HG02763 (cell line): ENCODE measurements at regions not wholly inside any gene's neighbourhood (a gene's known extent, or its start where the extent isn't known, plus 50 kb on each side); places are given as distances from the start of the nearest gene placed in this dataset.

Source experiments
- ATAC-seq: cut with Tn5 transposase; IDR thresholded peaks from one replicate; pipeline ENCODE4 v1.9.1; 2021; ENCODE audit warnings: mild to moderate bottlenecking, moderate library complexity; ENCODE audit not compliant: unreplicated experiment

DNA sequence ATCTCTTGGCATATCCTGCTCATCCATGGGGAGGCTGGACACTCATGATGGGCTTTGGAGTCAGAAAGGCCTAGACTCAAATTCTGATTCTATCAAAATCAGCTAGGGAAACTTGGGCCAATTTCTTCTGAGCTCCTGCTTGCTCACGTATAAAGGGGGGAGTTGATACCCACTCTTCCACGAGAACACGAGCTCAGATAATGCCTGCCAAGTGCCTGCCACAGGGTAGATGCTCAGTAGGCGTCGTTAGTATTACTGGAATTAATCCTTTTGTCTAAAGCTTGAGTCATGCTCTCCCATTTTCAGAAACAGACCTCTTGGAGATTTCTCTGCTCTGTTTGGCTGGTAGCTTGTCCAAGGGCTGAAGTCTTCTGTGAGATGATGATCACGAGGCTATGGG, 238.3 kb upstream of the MVB12B start:
- ATAC-seq = no peak

DNA sequence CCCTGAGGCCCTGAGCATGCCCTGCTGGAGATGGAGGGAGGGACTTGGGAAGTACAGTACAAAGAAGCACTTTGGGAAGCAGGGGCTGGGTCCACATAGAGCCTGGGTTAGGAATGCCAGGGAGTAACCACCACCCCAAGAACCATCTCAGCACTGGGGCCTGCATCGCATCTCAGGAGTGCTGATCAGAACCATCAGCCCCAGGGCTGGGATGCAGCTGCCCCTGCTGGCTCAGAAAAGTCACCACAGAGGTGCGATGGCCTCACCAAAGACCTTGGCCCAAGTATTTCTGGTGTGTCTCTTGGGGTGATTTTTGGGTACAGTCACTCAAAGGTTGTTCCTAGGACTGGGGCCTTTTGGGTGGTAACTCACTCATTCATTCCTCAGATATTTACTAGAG, 236.8 kb upstream of the MVB12B start:
- no peak for ATAC-seq

DNA sequence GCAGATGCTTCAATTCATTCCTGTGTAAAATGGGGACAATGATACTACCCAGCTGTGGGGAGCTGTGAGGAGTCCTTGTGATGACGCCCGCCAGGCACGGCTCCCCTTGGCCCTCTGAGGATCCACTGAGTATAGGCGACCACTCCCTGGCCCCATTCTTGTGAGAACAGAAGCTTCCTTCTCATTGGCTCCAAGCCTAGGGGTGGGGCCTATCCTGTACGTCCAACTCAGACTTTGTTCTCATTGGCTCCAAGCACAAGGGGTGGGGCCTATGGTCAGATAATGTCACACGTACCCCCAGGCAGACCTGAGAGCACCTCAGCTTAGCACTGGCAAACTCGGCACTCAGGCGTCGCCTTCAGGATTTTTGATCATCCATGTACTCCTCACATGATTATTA, 232.9 kb upstream of the MVB12B start:
- ATAC-seq = no peak

DNA sequence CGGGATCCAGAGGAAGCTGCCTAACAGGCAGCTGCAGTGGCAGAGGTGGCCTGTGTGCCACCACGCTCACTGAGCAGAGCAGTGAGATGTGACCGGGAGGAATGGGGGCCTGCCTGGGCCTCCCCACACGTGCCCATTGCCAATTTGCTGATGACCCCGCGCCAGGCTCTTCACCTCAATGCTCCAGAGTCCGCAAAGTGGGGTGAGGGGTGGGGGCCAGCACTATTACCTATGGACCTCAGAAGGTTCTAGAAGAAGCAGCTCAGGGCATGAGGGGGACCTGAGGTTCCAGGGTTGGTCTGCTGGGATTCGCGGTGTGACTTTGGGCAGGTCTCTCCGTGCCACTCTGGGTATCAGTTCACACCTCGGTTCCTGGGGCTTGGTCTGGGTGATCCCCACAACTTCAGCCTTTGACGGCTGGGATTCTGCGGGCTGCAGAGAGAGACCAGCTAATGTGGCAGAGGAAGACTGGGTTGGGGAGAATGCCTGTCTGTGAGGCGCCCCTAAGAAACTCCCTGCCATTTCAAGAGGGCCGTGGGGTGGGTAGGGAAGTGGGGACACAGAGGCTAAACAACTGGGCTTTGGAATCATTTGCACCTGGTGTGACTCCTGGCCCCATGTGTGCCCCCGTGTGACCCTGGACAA, 231.0 kb upstream of the MVB12B start:
- no peak for ATAC-seq

DNA sequence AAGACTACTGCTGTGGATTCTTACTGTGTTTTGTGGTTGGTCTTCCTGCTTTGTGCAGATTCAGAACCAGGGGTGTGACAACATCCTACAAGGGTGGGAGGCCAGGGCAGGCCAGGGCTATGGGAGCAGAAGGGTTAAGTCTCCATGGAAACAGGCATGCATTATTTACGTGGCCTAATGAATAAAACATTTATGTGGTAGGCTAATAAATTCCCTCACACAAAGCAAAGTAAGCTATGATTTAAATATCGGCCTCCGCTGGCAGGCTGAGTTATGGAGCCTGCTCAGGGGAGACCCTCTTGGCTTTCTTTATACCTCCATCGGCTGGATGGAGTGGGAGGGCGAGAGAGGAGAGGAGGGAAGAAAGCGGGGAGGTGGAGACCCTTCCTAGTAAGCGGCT, 230.3 kb upstream of the MVB12B start:
- no peak for ATAC-seq

DNA sequence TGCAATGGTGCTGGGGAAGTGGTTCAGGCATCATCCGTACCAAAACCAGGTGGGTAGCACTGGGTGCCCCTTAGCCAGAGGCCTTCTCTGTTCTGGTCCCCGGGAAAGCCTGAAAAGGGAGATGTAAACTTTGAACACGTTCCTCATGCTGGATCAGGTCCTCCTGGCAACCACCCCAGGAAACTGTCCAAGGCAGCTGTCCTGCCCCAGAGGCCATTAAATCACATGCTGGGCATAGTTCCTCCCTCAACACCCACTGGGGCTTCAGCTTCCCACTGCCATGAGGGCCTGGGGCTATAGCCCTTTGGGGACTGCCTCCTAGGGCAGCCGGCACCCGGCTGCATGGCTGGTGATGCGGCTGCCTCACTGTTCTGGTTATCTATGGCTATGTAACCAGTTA, 228.9 kb upstream of the MVB12B start:
- no peak for ATAC-seq

DNA sequence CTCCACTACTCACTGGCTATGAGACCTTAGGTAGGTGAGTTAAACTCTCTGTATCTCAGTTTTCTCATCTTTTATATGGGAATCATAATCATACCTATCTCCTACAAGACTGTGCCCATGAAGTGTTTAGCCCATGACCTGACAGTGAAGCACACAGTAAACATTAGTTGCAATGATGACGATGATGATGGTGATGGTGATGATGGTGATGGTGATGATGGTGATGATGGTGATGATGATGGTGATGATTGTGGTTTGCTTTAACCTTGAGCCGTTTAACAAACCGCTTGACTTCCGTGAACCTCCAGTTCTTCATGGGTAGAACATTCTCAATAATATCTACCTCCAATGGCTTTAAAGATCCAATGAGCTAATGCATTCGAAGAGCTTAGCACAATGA, 220.2 kb upstream of the MVB12B start:
- ATAC-seq = no peak

DNA sequence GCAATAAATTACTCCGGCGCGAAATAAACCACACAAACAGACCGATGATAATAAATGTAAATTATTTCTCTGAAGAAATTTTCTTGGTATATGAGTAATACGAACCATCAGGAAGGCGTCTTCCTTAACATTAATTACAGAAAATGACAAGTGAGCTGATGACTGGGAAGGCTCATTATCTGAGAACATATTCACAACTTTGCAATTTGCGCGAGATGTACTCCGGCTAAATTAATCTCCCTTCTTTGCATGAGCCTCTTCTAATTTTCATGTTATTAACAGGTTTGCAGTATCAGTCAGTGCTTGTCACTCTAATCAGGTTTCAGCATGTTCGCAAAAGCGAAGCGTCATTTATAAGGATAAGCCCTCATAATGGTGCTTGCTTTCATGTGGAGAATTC, 218.9 kb upstream of the MVB12B start:
- no peak for ATAC-seq

DNA sequence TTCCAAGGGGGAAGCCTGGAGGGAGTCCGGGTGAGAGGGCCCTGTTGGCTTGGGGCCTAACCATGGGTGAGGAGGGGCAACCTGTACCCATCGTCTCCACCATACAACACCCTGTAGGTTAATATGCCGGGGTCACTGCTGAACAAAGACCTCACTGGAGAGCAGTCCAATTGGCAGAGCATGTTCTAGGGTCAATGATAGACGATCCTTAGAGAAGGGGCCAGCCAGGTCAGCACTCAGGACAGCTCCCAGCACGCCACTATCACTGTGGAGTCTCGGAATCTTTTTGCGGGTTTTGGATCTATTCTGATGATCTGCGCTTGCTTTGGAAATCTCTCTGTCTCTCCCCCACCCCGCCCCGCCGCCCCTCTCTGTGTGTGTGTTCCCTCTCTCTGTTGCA, 218.4 kb upstream of the MVB12B start:
- ATAC-seq = no peak

DNA sequence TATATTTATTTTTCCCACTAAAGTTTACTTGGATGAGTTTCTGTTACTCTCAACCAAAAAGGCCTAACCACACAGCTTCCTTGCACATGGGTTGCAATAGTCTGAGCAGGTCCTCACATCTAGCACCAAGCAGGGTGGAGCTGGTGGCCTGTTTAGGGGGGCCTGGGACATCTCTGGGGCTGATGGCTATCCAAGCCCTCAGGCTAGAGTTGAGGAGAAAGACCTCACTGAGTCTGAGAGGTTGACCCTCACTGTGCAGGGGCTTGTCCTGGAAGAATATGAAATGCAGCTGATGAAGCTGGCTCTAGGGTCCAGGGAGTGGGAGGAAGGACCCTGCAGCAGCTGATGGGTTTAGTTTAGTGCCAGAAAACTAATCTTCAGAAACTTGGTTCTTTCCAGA, 217.1 kb upstream of the MVB12B start:
- ATAC-seq = no peak

DNA sequence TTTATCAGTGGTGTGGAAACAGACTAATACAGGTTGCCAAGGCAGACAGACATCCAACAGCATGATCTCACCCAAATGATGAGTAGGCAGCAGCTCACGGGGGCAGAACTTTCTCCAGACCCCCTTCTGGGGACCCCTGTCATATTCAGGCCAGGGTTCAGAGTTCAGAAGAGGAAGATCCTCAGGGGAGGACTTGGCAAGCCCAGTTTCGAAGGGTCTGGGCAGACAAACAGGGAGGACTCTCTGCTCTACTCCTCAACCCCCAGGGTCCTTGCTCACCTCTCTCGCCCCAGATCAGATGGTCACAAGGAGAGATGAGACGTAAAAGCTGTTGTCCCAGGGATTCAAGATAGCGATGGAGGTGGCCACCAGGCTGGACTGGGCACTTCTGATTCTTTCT, 215.1 kb upstream of the MVB12B start:
- no peak for ATAC-seq

DNA sequence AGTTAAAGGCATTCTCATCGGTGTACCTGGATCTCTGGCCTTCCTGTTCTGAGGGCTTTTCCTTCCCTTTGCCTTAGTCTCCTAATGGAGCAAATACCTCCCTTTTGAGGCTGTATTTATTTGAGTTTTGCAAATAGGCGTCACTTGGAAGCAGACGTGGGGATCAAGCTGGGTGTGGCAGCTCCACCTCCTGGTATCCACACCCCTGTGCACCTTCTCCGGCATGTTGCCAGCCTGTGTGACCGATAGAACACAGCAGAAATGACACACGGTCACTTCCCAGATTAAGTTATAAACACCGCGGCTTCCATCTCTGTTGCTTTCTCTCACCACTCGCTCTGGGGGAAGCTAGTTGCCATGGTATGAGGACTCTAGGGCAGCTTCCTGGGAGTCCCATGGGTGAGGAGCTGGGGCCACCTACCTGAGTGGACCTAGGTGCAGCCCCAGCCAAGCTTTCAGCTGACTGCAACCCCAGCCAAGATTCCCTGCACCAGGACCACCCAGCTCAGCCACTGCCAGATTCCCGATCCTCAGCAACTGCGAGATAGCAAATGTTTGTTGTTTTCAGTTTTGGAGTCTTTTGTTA, 214.4 kb upstream of the MVB12B start:
- no peak for ATAC-seq

DNA sequence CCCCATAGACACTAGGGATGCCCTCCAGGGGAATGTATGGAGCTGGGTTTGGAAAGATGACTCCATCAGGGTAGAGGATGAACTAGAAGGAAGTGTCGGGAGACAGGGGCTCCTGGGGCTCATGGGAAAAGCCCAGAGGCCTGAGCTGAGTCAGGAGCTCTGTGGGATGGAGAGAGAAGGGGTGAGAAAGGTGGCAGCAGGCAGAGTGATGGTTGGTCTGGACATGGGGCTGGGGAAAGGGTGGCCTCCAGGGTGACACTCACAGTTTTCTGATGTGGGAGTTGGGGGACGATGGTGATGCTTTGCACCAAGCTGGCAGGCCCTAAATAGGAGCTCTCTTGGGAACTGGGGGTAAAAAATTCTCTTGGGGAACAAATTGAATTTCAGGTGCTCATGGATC, 213.5 kb upstream of the MVB12B start:
- ATAC-seq = no peak

DNA sequence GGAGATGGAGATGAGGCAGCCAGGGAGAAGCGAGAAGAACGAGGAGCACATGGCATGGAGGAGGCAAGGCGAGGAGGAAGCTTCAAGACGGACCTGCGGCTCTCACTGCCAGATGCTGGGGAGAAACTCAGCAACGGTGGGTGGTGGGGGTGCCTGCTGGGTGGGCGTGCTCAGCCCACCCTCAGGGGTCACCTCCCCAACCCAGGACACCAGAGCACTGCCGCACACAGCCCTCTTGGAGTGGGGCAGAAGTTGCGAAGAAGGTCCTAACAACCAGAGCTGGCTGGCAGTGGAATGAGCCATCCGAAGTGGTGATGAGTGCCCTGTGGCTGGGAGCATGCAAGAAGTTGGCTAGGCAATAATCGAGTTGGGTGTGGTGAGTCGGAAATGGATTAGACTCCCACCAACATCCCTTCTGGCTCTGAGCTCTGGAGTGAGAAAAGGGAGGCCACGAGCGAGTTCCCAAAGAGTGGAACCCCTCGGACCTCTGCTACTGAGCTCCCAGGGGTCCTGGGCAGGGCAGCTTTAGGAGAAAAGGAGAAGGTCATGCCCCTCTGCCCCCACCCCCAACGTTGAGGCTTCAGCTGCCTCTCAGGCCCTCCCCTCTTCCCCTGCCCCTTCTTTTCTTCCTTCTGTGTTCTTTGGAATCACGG, 212.7 kb upstream of the MVB12B start:
- ATAC-seq = no peak

DNA sequence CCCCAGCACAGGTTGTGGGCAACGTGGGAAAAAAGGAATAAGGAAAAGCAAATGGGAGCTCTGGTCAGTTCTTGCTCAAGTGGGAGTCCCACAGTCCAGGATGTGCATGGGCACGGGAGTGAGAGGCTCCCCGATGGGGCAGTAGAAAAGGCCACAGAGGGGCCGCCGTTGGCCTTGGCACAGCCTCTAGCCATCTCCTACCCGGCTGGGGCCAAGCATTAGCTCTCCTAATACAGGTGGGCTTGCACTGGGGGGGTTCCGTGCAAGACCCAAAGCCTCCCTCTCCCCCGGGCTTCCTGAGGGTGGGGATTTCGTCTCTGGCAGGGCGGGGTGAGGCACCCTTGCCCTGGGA, 212.2 kb upstream of the MVB12B start:
- no peak for ATAC-seq

DNA sequence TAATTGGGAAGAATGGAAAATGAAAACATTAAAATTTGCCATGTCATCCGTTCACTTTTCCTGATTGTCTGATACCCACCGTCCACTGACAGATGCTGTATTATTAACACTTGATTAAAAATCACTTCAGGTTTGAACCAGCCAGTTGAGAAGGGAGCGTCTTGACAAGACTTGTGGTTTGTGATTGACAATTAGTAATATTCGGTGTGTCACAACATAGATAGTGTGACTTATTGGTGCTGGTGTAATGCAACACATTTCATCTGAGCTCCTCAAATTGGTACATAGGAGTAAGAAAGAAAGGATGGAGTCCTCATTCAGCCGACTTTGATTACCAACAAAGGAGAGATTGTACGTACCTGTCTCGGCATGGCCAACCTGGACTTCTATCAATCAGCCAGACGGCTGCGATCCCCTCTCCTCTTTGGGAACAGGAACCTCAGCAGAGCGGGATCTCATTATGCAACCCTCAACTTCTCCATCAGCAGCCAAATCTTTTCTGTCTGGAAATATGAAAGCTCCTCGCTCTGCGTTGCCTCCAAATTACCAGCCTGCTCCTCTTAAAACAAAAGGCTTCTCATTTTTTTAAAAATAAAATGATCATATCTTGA, 211.7 kb upstream of the MVB12B start:
- no peak for ATAC-seq

DNA sequence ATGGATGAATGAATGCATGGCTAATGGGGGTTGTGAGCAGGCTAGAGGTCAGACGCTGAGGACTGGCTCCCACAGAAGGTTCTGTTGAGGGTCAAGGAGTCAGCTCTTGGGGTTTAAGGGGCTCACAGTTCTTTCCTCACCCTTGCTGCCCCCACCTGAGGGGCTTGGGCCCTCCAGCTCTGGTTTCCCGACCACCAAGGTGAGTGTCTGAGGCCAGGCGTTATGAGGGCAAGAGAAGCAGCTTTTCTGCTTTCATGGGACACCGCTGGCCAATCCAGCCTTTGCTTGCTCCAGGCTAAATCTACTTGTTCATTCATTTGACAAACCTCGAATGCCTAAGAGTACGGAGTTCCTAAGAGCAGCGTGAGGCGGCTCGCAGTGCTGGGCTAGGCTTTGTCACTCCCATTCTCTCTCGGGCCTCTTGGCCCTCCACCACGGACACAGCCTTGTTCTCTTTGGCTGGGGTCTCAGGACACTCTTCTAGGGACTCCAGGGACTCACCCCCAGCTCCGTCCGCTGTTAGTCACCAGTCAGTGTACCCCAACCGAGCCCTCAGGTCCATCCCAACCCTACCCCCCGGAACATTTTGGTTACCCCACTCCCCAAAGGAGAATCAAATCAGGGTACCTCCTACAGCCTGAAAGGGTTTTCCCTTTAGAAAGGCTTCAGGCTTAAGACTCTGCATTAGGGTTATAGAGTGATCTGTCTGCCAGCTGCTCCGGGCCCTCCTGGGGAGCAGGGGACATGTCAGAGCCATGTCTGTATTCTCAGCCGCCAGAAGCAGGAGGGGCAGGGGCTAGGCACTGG, 210.1 kb upstream of the MVB12B start:
- ATAC-seq = no peak

DNA sequence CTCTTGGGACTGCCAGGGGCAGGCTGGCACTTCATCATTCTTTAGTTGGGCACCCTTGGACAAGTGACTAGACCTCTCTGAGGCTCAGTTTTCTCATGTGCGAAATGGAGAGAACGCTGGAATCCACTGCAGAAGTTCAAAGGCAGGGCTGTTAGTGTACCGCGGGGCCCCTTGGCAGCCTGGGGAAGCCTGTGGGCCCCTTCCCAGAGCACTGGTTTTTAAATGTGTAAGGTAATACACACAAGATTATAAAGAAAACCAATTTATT, 209.5 kb upstream of the MVB12B start:
- no peak for ATAC-seq

DNA sequence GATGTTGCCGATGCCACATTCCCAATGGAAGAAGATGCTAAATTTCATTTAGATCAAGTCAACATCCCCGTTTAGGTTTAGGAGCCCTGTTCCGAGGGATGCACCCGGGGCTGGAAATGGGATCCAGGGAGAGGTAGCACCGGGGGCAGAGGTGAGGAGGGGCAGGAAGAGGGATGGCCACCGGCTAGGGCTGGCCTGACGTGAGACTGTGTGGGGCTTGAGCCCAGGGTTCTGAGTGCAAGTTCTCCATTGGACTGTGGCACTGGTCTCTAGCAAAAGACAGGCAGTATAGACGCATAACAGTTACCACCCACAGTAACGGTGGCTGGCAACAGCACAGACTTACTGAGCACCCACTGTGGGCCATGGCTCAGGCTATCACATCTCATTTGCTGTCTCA, 209.0 kb upstream of the MVB12B start:
- ATAC-seq = no peak

DNA sequence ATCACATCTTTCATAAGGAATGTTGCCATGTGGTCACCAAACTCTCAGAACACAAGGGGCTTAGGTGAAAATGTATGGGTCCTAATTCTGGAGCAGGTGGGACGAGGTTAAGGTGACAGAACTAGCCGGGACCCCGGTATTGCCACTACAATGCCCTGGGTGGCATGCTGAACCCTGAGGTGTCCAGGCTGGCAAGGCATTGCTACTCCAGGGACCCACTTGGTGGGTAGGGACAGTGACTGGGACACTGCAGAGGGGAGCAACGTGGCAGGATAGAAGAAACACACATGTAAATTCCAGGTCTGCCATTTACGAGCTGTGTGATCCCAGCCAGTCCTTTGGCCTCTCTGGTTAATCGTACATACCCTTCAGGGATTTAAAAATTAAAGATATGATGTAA, 206.9 kb upstream of the MVB12B start:
- ATAC-seq = no peak

DNA sequence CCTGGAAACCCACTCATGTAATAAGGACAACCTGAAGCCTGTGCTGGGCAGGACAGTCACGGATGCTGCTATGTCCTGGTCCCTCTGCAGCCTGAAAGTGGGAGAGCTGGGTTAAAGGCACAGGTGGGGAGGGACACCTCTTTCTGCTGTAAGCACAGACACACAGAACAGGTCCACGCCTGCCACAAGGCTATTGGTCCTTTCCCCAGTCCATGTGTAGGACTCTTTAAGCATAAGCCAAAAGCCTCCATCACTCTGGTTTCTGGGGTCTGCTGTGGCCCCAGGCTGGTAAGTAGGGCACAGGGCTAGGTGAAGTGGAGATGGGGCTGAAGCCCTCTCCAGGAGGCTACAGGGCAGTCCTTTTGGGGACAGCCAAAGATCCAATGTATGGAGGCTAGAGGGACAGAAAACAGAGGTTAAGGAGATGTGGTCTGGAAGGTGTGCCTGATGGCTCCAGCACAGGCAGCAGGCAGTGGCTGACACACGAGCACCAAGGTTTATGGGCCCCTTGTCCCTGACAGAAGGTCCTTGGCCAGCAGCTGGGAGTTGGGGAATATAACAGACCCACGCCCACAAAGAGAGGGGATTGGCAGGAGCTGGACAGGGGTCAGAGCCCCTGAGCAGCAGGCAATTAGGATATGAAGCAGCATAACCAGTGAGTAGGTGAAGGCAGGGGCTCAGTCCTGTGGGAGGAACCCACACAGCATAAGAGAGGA, 203.6 kb upstream of the MVB12B start:
- ATAC-seq = no peak
